Activated CD8-positive, alpha-beta memory T cell treated with anti-CD3 and anti-CD28 coated beads, Interleukin-2, amount 50 U/mL, for 4 hours (primary cell): ENCODE measurements at regions not wholly inside any gene's neighbourhood (a gene's known extent, or its start where the extent isn't known, plus 50 kb on each side); places are given as distances from the start of the nearest gene placed in this dataset.
"Not testable (repeated sequence)": the region's sequence is repeated elsewhere in the genome, so short reads cannot be mapped to it uniquely, and the experiment has no call there.

Experiments used
- DNase-seq: peaks from one replicate; pipeline ENCODE4 v3.0.0-alpha.2; 2020

- not testable (repeated sequence) for DNase-seq
Measured at GRCh38 chr1:161454865-161455707, 50.2 kb upstream of the FCGR2A start.

- DNase-seq = not testable (repeated sequence)
Measured at GRCh38 chr1:161453950-161454864, 51.0 kb upstream of the FCGR2A start.

- DNase-seq = not testable (repeated sequence)
Measured at GRCh38 chr1:161451698-161452348, 53.4 kb upstream of the FCGR2A start.

GRCh38 chr1:161447760-161448332 lies 57.4 kb upstream of the FCGR2A start:
- DNase-seq = not testable (repeated sequence)

- DNase-seq = not testable (repeated sequence)
Measured at GRCh38 chr1:161447040-161447759, 58.1 kb upstream of the FCGR2A start.

- DNase-seq = peak; percentile 50
Measured at GRCh38 chr1:161444725-161445124, 60.5 kb upstream of the FCGR2A start.

- not testable (repeated sequence) for DNase-seq
Measured at GRCh38 chr1:161444255-161444654, 61.0 kb upstream of the FCGR2A start.

GRCh38 chr1:161440312-161440894 lies 64.9 kb upstream of the FCGR2A start:
- peak; percentile 58 for DNase-seq

GRCh38 chr1:161439280-161440232 lies 65.7 kb upstream of the FCGR2A start:
- DNase-seq = peak; percentile 17

GRCh38 chr1:161433191-161433590 lies 65.5 kb upstream of the CFAP126 start:
- DNase-seq = not testable (repeated sequence)

GRCh38 chr1:161432091-161432490 lies 64.4 kb upstream of the CFAP126 start:
- no peak for DNase-seq

- no peak for DNase-seq
Measured at GRCh38 chr1:161427733-161428516, 60.2 kb upstream of the CFAP126 start.

- not testable (repeated sequence) for DNase-seq
Measured at GRCh38 chr1:161422914-161423313, 55.2 kb upstream of the CFAP126 start.

- DNase-seq = no peak
Measured at GRCh38 chr1:161421456-161421855, 53.8 kb upstream of the CFAP126 start.

- DNase-seq = no peak
Measured at GRCh38 chr1:161420763-161421455, 53.2 kb upstream of the CFAP126 start.

- not testable (repeated sequence) for DNase-seq
Measured at GRCh38 chr1:161417536-161417935, 49.9 kb upstream of the CFAP126 start.
